ENCODE measurements at regions not wholly inside any gene's neighbourhood (a gene's known extent, or its start where the extent isn't known, plus 50 kb on each side); places are given as distances from the start of the nearest gene placed in this dataset.

- H3K27me3 ChIP-seq (ENCODE audit: low read length), result no peaks in the 10 kb centered on the region
- TF ChIP-seq EZH2phosphoT487 (conservative IDR thresholded peaks at IDR 0.05; ENCODE audit: low read length) (no peak), CTCF (IDR thresholded peaks at IDR 0.05; ENCODE audit: insufficient read depth, low read length, poor library complexity, severe bottlenecking) (no peak)
Measured at GRCh38 chr2:56444339-56444738, 260.5 kb downstream of the CCDC85A start.

DNA sequence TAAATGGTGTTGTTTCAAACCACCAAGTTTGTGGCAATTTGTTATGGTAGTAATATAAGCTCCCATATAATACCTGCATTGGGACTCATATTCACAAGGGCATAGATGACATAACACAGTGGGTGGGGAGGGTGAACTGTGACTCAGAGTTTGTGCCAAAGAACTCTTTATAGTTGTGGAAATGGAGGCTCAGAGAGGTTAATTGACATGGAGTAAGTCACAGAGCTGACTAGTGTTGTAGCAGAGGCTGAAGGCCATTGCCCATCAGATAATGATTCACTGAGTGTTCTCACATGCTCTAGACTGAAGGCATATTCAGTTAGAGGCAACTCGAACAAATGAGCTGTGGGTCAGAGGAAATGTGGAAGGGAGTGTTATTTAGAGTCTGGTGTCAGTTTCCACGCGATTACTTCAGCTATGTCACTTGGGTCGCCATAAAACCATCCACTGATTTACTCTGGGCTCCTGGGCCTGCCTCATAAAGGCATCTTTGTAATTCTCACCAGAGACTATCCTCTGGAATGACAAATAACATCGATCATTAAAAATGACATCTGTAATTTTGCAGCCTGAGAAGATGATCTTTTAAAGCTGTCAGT is 264.7 kb downstream of the CCDC85A start:
- no peaks in the 10 kb centered on the region for H4K20me1 ChIP-seq (ENCODE audit: low read depth, low read length)
- H2AFZ ChIP-seq (ENCODE audit: low read depth, low read length, severe bottlenecking), result no peak overlapping the region
- H3K27ac ChIP-seq (ENCODE audit: low read depth, low read length), result no peak overlapping the region
- no peak overlapping the region for H3K4me3 ChIP-seq (ENCODE audit: insufficient read depth, low read length, poor library complexity, severe bottlenecking)
- H3K4me2 ChIP-seq (ENCODE audit: low read depth, low read length, poor library complexity, severe bottlenecking), result no peak overlapping the region
- H3K79me2 ChIP-seq (ENCODE audit: insufficient read depth, low read length), result no peaks in the 10 kb centered on the region
- no peaks in the 10 kb centered on the region for H3K9me2 ChIP-seq (replicated peaks; ENCODE audit: insufficient read depth, low read length)
- H3K9ac ChIP-seq (ENCODE audit: low read length), result no peak overlapping the region
- no peaks in the 10 kb centered on the region for H3K9me3 ChIP-seq (ENCODE audit: insufficient read depth, low read length)
- TF ChIP-seq EZH2phosphoT487 (conservative IDR thresholded peaks at IDR 0.05; ENCODE audit: low read length) (no peak), CTCF (IDR thresholded peaks at IDR 0.05; ENCODE audit: insufficient read depth, low read length, poor library complexity, severe bottlenecking) (no peak)
- no peaks in the 10 kb centered on the region for H3F3A ChIP-seq (ENCODE audit: insufficient read depth)
- H3K36me3 ChIP-seq (ENCODE audit: low read length), result no peaks in the 10 kb centered on the region
- no peaks in the 10 kb centered on the region for H3K27me3 ChIP-seq (ENCODE audit: low read length)

More at GRCh38 chr2:56444339-56444738, 260.5 kb downstream of the CCDC85A start:
- Histone ChIP-seq H3K4me3 (ENCODE audit: insufficient read depth, low read length, poor library complexity, severe bottlenecking) (no peak overlapping the region), H3K4me2 (ENCODE audit: low read depth, low read length, poor library complexity, severe bottlenecking) (no peak overlapping the region), H3K9ac (ENCODE audit: low read length) (no peak overlapping the region), H3K36me3 (ENCODE audit: low read length) (no peaks in the 10 kb centered on the region), H4K20me1 (ENCODE audit: low read depth, low read length) (no peaks in the 10 kb centered on the region), H3K9me3 (ENCODE audit: insufficient read depth, low read length) (no peaks in the 10 kb centered on the region), H3K9me2 (replicated peaks; ENCODE audit: insufficient read depth, low read length) (no peaks in the 10 kb centered on the region), H3F3A (ENCODE audit: insufficient read depth) (no peaks in the 10 kb centered on the region), H3K79me2 (ENCODE audit: insufficient read depth, low read length) (no peaks in the 10 kb centered on the region), H2AFZ (ENCODE audit: low read depth, low read length, severe bottlenecking) (no peak overlapping the region), H3K27ac (ENCODE audit: low read depth, low read length) (no peak overlapping the region)

DNA sequence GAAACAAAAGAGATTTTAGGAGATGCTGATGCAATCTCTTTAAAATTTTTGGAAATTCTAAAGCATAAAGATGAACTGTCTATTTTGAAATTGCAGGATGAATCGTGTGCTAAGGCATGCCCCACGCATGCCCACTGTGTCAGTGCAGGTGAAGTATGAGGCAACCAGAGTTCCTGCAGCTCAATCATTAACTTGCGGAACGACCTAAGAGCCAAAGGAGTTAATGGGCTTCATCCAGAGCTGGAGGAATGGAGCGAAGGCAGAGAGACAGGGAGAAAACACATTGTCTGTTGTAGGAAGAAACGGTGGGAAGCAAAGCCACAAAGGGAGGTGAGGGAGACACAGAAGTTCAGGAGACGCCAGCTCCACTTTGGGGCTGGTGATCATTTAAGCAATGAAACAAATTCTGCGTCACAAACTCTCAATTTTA is 265.2 kb downstream of the CCDC85A start:
- no peak overlapping the region for H2AFZ ChIP-seq (ENCODE audit: low read depth, low read length, severe bottlenecking)
- no peak overlapping the region for H3K4me3 ChIP-seq (ENCODE audit: insufficient read depth, low read length, poor library complexity, severe bottlenecking)

More for the DNA sequence above, 265.2 kb downstream of the CCDC85A start:
- H3K79me2 ChIP-seq (ENCODE audit: insufficient read depth, low read length), result no peaks in the 10 kb centered on the region
- no peaks in the 10 kb centered on the region for H3K27me3 ChIP-seq (ENCODE audit: low read length)
- no peak overlapping the region for H3K9ac ChIP-seq (ENCODE audit: low read length)
- TF ChIP-seq CTCF (IDR thresholded peaks at IDR 0.05; ENCODE audit: insufficient read depth, low read length, poor library complexity, severe bottlenecking) (no peak), EZH2phosphoT487 (conservative IDR thresholded peaks at IDR 0.05; ENCODE audit: low read length) (no peak)
- no peak overlapping the region for H3K4me2 ChIP-seq (ENCODE audit: low read depth, low read length, poor library complexity, severe bottlenecking)
- H3F3A ChIP-seq (ENCODE audit: insufficient read depth), result no peaks in the 10 kb centered on the region
- no peaks in the 10 kb centered on the region for H3K36me3 ChIP-seq (ENCODE audit: low read length)
- H4K20me1 ChIP-seq (ENCODE audit: low read depth, low read length), result no peaks in the 10 kb centered on the region
- H3K9me2 ChIP-seq (replicated peaks; ENCODE audit: insufficient read depth, low read length), result no peaks in the 10 kb centered on the region
- no peaks in the 10 kb centered on the region for H3K9me3 ChIP-seq (ENCODE audit: insufficient read depth, low read length)
- H3K27ac ChIP-seq (ENCODE audit: low read depth, low read length), result no peak overlapping the region

Data from SU-DHL-6 (cell line).